ENCODE measurements at regions not wholly inside any gene's neighbourhood (a gene's known extent, or its start where the extent isn't known, plus 50 kb on each side); places are given as distances from the start of the nearest gene placed in this dataset.

GRCh38 chr16:59749662-59750336 lies 1015.7 kb upstream of the GOT2 start:
- no peak for DNase-seq (ENCODE audit: low spot score)
- H3K9me3 ChIP-seq (ENCODE audit: control insufficient read depth in 4 of 4, low read length in 3 of 4): no peaks in the 10 kb centered on the region
- no peaks in the 10 kb centered on the region for H3K4me1 ChIP-seq (ENCODE audit: control insufficient read depth in 4 of 4, insufficient read depth in 4 of 4, low read length in 3 of 4)
- H3K36me3 ChIP-seq (ENCODE audit: control insufficient read depth in 4 of 4, insufficient read depth in 3 of 4, low read depth in 1 of 4, low read length in 3 of 4): no peaks in the 10 kb centered on the region
- no peaks in the 10 kb centered on the region for H3K27me3 ChIP-seq (ENCODE audit: control insufficient read depth in 4 of 4, insufficient read depth in 4 of 4, low read length in 3 of 4)
- no peak overlapping the region for H3K4me3 ChIP-seq (ENCODE audit: low read depth in 1 of 3, low read length in 3 of 3)
- 86% methylated on average over 3 of the region's 3 CpGs for WGBS
- no peak overlapping the region for H3K9ac ChIP-seq (ENCODE audit: low read depth in 1 of 2, low read length in 2 of 2)
- TF ChIP-seq GABPA (IDR thresholded peaks at IDR 0.05 in 1 of 2, conservative IDR thresholded peaks at IDR 0.05 in 1 of 2) (no peak), SP1 (IDR thresholded peaks at IDR 0.05) (no peak), HNF4G (IDR thresholded peaks at IDR 0.05) (no peak), EGR1 (IDR thresholded peaks at IDR 0.05; ENCODE audit: low read depth in 2 of 2) (no peak), YY1 (IDR thresholded peaks at IDR 0.05) (no peak), MAX (IDR thresholded peaks at IDR 0.05) (no peak), HNF4A (conservative IDR thresholded peaks at IDR 0.05) (no peak), RXRA (IDR thresholded peaks at IDR 0.05) (no peak), FOXA1 (IDR thresholded peaks at IDR 0.05) (no peak), FOXA2 (IDR thresholded peaks at IDR 0.05) (no peak)
- no peak overlapping the region for H3K27ac ChIP-seq (ENCODE audit: low read depth in 1 of 2, low read length in 2 of 2)

GRCh38 chr16:59748531-59748930 lies 1014.4 kb upstream of the GOT2 start:
- Histone ChIP-seq H3K27ac (ENCODE audit: low read depth in 1 of 2, low read length in 2 of 2) (no peak overlapping the region), H3K9ac (ENCODE audit: low read depth in 1 of 2, low read length in 2 of 2) (no peak overlapping the region), H3K4me1 (ENCODE audit: control insufficient read depth in 4 of 4, insufficient read depth in 4 of 4, low read length in 3 of 4) (no peaks in the 10 kb centered on the region), H3K27me3 (ENCODE audit: control insufficient read depth in 4 of 4, insufficient read depth in 4 of 4, low read length in 3 of 4) (no peaks in the 10 kb centered on the region), H3K9me3 (ENCODE audit: control insufficient read depth in 4 of 4, low read length in 3 of 4) (no peaks in the 10 kb centered on the region), H3K36me3 (ENCODE audit: control insufficient read depth in 4 of 4, insufficient read depth in 3 of 4, low read depth in 1 of 4, low read length in 3 of 4) (no peaks in the 10 kb centered on the region), H3K4me3 (ENCODE audit: low read depth in 1 of 3, low read length in 3 of 3) (no peak overlapping the region)
- DNase-seq (ENCODE audit: low spot score): no peak
- TF ChIP-seq MAX (IDR thresholded peaks at IDR 0.05) (no peak), HNF4A (conservative IDR thresholded peaks at IDR 0.05) (no peak), RXRA (IDR thresholded peaks at IDR 0.05) (no peak), TAF1 (conservative IDR thresholded peaks at IDR 0.05) (no peak), GABPA (IDR thresholded peaks at IDR 0.05 in 1 of 2, conservative IDR thresholded peaks at IDR 0.05 in 1 of 2) (no peak), FOXA1 (IDR thresholded peaks at IDR 0.05) (no peak), JUND (IDR thresholded peaks at IDR 0.05) (no peak), SP1 (IDR thresholded peaks at IDR 0.05) (no peak), HNF4G (IDR thresholded peaks at IDR 0.05) (no peak), ZBTB33 (IDR thresholded peaks at IDR 0.05) (no peak), FOXA2 (IDR thresholded peaks at IDR 0.05) (no peak), CTCF (IDR thresholded peaks at IDR 0.05; ENCODE audit: low read depth, low read length, missing input control) (no peak), NR2F2 (IDR thresholded peaks at IDR 0.05) (no peak), RAD21 (IDR thresholded peaks at IDR 0.05) (no peak), ATF3 (IDR thresholded peaks at IDR 0.05) (no peak), REST (IDR thresholded peaks at IDR 0.05) (no peak), YY1 (IDR thresholded peaks at IDR 0.05) (no peak), EGR1 (IDR thresholded peaks at IDR 0.05; ENCODE audit: low read depth in 2 of 2) (no peak)
- 66% methylated on average over 3 of the region's 3 CpGs for whole genome bisulfite sequencing

Data from liver (tissue), 8 donors.